ENCODE measurements at regions not wholly inside any gene's neighbourhood (a gene's known extent, or its start where the extent isn't known, plus 50 kb on each side); places are given as distances from the start of the nearest gene placed in this dataset.
A peak's percentile ranks its signal among the peaks of the same experiment; 100 is the strongest.
"Not testable (repeated sequence)": the region's sequence is repeated elsewhere in the genome, so short reads cannot be mapped to it uniquely, and the experiment has no call there.

GRCh38 chr2:56519806-56520205 is 336.0 kb downstream of the CCDC85A start:
- no peak for DNase-seq

GRCh38 chr2:56522605-56523089 is 338.9 kb downstream of the CCDC85A start:
- DNase-seq: peak; percentile 93

- DNase-seq: no peak
Measured at GRCh38 chr2:56523816-56524215, 340.0 kb downstream of the CCDC85A start.

GRCh38 chr2:56531668-56532420 is 348.1 kb downstream of the CCDC85A start:
- no peak for DNase-seq

GRCh38 chr2:56534321-56534720 is 350.5 kb downstream of the CCDC85A start:
- no peak for DNase-seq

- DNase-seq: no peak
Measured at GRCh38 chr2:56537756-56538155, 354.0 kb downstream of the CCDC85A start.

- no peak for DNase-seq
Measured at GRCh38 chr2:56539618-56540017, 355.8 kb downstream of the CCDC85A start.

GRCh38 chr2:56540467-56540866 is 356.7 kb downstream of the CCDC85A start:
- no peak for DNase-seq

GRCh38 chr2:56540916-56541315 is 357.1 kb downstream of the CCDC85A start:
- DNase-seq: no peak

GRCh38 chr2:56542213-56542612 is 358.4 kb downstream of the CCDC85A start:
- no peak for DNase-seq

GRCh38 chr2:56565143-56565542 is 381.4 kb downstream of the CCDC85A start:
- no peak for DNase-seq

- DNase-seq: no peak
Measured at GRCh38 chr2:56571074-56571473, 387.3 kb downstream of the CCDC85A start.

GRCh38 chr2:56576001-56576400 is 392.2 kb downstream of the CCDC85A start:
- no peak for DNase-seq

- no peak for DNase-seq
Measured at GRCh38 chr2:56580242-56580641, 396.5 kb downstream of the CCDC85A start.

GRCh38 chr2:56582570-56582969 is 398.8 kb downstream of the CCDC85A start:
- no peak for DNase-seq

GRCh38 chr2:56583796-56584315 is 400.1 kb downstream of the CCDC85A start:
- DNase-seq: no peak

GRCh38 chr2:56587456-56587855 is 403.7 kb downstream of the CCDC85A start:
- DNase-seq: no peak

- no peak for DNase-seq
Measured at GRCh38 chr2:56589194-56589593, 405.4 kb downstream of the CCDC85A start.

GRCh38 chr2:56589835-56590234 is 406.0 kb downstream of the CCDC85A start:
- peak; percentile 94 for DNase-seq

- peak; percentile 89 for DNase-seq
Measured at GRCh38 chr2:56590611-56591010, 406.8 kb downstream of the CCDC85A start.

GRCh38 chr2:56606086-56606485 is 422.3 kb downstream of the CCDC85A start:
- not testable (repeated sequence) for DNase-seq

- DNase-seq: no peak
Measured at GRCh38 chr2:56613254-56613653, 429.5 kb downstream of the CCDC85A start.

GRCh38 chr2:56613920-56614319 is 430.1 kb downstream of the CCDC85A start:
- DNase-seq: no peak

GRCh38 chr2:56615760-56616159 is 432.0 kb downstream of the CCDC85A start:
- DNase-seq: no peak

GRCh38 chr2:56624181-56624580 is 440.4 kb downstream of the CCDC85A start:
- no peak for DNase-seq
